SU-DHL-6 (cell line): ENCODE measurements at regions not wholly inside any gene's neighbourhood (a gene's known extent, or its start where the extent isn't known, plus 50 kb on each side); places are given as distances from the start of the nearest gene placed in this dataset.

ENCODE experiments used
- H2AFZ ChIP-seq: fragments of 200-600 bp; sonication (generic); 2 replicates; pipeline ENCODE4 v1.6.1; 2014; ENCODE audit warnings: low read depth, mild to moderate bottlenecking, moderate library complexity, mixed read lengths, antibody characterized with exemption, low read length; ENCODE audit not compliant: severe bottlenecking
- H3F3A ChIP-seq: fragments of 200-600 bp; shearing (Covaris generic); 2 replicates; pipeline ENCODE4 v1.6.0; 2016; ENCODE audit warnings: antibody characterized with exemption, mild to moderate bottlenecking; ENCODE audit not compliant: insufficient read depth
- H3K27ac ChIP-seq: fragments of 200-600 bp; sonication (generic); 2 replicates; pipeline ENCODE4 v1.5.1; 2016; ENCODE audit warnings: low read depth, mild to moderate bottlenecking, low read length, moderate library complexity, mixed read lengths
- H3K27me3 ChIP-seq: fragments of 200-600 bp; sonication (generic), shearing (Covaris generic); 2 replicates; pipeline ENCODE4 v1.6.0; 2014; ENCODE audit warnings: mild to moderate bottlenecking, low read length
- H3K36me3 ChIP-seq: fragments of 200-600 bp; sonication (generic); 2 replicates; pipeline ENCODE4 v1.6.1; 2014; ENCODE audit warnings: mild to moderate bottlenecking, low read length, mixed read lengths
- H3K4me2 ChIP-seq: fragments of 300-600, 200-600 bp; shearing (Covaris generic), sonication (generic); 2 replicates; pipeline ENCODE4 v1.6.0; 2014; ENCODE audit warnings: low read length, low read depth, mild to moderate bottlenecking; ENCODE audit not compliant: poor library complexity, severe bottlenecking
- H3K4me3 ChIP-seq: fragments of 200-600 bp; sonication (generic); 2 replicates; pipeline ENCODE4 v1.5.1; 2014; ENCODE audit warnings: antibody characterized with exemption, low read length, mild to moderate bottlenecking, mixed read lengths; ENCODE audit not compliant: insufficient read depth, poor library complexity, severe bottlenecking
- H3K79me2 ChIP-seq: fragments of 200-600 bp; sonication (generic); 2 replicates; pipeline ENCODE4 v1.6.1; 2014; ENCODE audit warnings: mild to moderate bottlenecking, low read length, moderate library complexity; ENCODE audit not compliant: insufficient read depth
- H3K9ac ChIP-seq: fragments of 200-600 bp; sonication (generic); 2 replicates; pipeline ENCODE4 v1.7.0; 2014; ENCODE audit warnings: mild to moderate bottlenecking, low read length
- H3K9me2 ChIP-seq: fragments of 200-600 bp; sonication (generic); replicated peaks from 2 replicates; pipeline ENCODE4 v1.6.1; 2014; ENCODE audit warnings: low read length; ENCODE audit not compliant: insufficient read depth
- H3K9me3 ChIP-seq: fragments of 200-600 bp; sonication (generic); 2 replicates; pipeline ENCODE4 v1.6.1; 2014; ENCODE audit warnings: low read length, mixed read lengths; ENCODE audit not compliant: insufficient read depth
- H4K20me1 ChIP-seq: fragments of 200-600 bp; sonication (generic); 2 replicates; pipeline ENCODE4 v1.6.1; 2014; ENCODE audit warnings: low read depth, mild to moderate bottlenecking, antibody characterized with exemption, low read length, moderate library complexity, mixed read lengths
- EZH2phosphoT487 ChIP-seq: fragments of 200-600 bp; sonication (generic), shearing (Covaris generic); conservative IDR thresholded peaks from 2 replicates; pipeline ENCODE4 v1.6.1; 2018; ENCODE audit warnings: mild to moderate bottlenecking, antibody characterized with exemption, low read length, moderate library complexity, mixed read lengths
- TF ChIP-seq, protein P1 (sequence below): fragments of 200-600 bp; sonication (generic); IDR thresholded peaks from one replicate; pipeline ENCODE4 v1.5.1; 2017; ENCODE audit warnings: antibody characterized with exemption, mild to moderate bottlenecking, low read length, moderate library complexity; ENCODE audit not compliant: insufficient read depth, poor library complexity, severe bottlenecking

DNA sequence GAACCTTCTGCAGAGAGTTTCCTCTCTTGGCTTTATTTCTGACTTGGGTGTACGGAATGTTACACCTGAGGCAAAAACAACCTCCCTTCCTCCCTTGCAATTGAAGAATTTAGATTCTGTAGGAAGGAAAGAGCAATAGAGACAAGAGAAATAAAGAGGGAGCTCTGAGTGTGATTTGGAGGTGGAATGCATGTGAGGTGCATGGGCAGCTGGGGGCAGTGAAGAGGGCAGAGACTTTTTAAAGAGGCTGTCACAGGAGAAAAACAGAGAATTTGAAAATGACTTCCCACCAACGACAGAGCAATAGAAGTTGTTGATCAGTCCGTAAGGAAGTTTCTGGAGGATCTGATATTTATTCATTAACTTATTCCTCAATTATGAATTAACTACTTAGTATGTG lies 172.0 kb upstream of the B3GALT2 start:
- Histone ChIP-seq H3K4me2 (no peak overlapping the region), H3K9ac (no peak overlapping the region), H3K27me3 (no peaks in the 10 kb centered on the region), H3K9me2 (no peaks in the 10 kb centered on the region), H3K79me2 (no peaks in the 10 kb centered on the region), H4K20me1 (no peaks in the 10 kb centered on the region), H2AFZ (peak overlapping the region; percentile 40), H3K4me3 (no peak overlapping the region), H3F3A (no peaks in the 10 kb centered on the region), H3K27ac (no peak overlapping the region), H3K36me3 (no peaks in the 10 kb centered on the region), H3K9me3 (no peaks in the 10 kb centered on the region)
- TF ChIP-seq, protein P1, sequence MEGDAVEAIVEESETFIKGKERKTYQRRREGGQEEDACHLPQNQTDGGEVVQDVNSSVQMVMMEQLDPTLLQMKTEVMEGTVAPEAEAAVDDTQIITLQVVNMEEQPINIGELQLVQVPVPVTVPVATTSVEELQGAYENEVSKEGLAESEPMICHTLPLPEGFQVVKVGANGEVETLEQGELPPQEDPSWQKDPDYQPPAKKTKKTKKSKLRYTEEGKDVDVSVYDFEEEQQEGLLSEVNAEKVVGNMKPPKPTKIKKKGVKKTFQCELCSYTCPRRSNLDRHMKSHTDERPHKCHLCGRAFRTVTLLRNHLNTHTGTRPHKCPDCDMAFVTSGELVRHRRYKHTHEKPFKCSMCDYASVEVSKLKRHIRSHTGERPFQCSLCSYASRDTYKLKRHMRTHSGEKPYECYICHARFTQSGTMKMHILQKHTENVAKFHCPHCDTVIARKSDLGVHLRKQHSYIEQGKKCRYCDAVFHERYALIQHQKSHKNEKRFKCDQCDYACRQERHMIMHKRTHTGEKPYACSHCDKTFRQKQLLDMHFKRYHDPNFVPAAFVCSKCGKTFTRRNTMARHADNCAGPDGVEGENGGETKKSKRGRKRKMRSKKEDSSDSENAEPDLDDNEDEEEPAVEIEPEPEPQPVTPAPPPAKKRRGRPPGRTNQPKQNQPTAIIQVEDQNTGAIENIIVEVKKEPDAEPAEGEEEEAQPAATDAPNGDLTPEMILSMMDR: no peak

- Histone ChIP-seq H3K9ac (no peak overlapping the region), H3K36me3 (no peaks in the 10 kb centered on the region), H3K79me2 (no peaks in the 10 kb centered on the region), H3K9me3 (no peaks in the 10 kb centered on the region), H3K27ac (no peak overlapping the region), H3K4me3 (no peak overlapping the region), H3K9me2 (no peaks in the 10 kb centered on the region), H3K4me2 (no peak overlapping the region), H3F3A (no peaks in the 10 kb centered on the region), H2AFZ (no peak overlapping the region), H3K27me3 (no peaks in the 10 kb centered on the region), H4K20me1 (no peaks in the 10 kb centered on the region)
- TF ChIP-seq EZH2phosphoT487: no peak
- TF ChIP-seq, protein P1: no peak
Observed at GRCh38 chr1:193356249-193356648, 169.8 kb upstream of the B3GALT2 start.

DNA sequence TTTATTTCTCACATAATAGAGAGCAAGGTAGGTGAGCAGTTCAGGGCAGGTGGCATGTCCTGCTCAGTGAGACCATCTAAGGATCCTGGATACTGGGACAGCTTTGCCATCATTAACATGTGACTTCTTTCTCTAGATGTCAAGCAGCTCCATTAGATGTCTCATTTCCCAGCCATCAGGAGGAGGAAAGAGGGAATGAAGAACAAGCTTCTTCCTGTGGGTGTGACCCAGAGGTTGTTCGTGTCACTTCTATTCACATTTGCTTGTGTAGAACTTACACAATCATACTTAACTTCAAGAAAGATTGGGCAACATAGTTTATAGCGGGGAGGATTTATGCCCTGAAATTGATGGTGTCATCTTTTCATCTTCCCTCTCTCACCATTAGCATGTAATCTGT lies 169.2 kb upstream of the B3GALT2 start:
- H2AFZ ChIP-seq: no peak overlapping the region
- no peak overlapping the region for H3K9ac ChIP-seq
- H3K4me2 ChIP-seq: no peak overlapping the region
- H3K36me3 ChIP-seq: no peaks in the 10 kb centered on the region
- no peaks in the 10 kb centered on the region for H4K20me1 ChIP-seq
- TF ChIP-seq, protein P1: no peak
- TF ChIP-seq EZH2phosphoT487: no peak
- H3K9me2 ChIP-seq: no peaks in the 10 kb centered on the region
- no peak overlapping the region for H3K4me3 ChIP-seq
- H3K27me3 ChIP-seq: no peaks in the 10 kb centered on the region
- H3K79me2 ChIP-seq: no peaks in the 10 kb centered on the region
- H3K9me3 ChIP-seq: no peaks in the 10 kb centered on the region
- no peak overlapping the region for H3K27ac ChIP-seq
- no peaks in the 10 kb centered on the region for H3F3A ChIP-seq

DNA sequence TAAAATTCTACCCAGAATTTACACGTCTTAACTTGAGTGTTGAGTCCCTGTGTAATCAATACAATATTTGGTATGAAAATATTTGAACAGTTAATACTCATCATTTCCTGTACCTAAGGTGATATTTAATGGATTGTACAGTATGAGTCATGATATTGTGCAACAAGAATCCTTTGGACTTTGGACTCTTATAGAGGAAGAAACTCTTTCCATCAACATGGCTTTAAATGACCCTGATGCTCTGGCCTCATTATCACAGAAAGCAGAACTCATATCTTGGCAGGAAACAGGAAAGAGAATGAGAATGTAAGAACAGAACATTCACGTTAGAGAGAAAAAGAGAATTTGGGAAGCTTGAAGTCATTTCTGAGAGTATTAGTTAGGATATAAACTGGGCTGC lies 168.8 kb upstream of the B3GALT2 start:
- no peaks in the 10 kb centered on the region for H3K36me3 ChIP-seq
- H3K4me3 ChIP-seq: no peak overlapping the region
- H2AFZ ChIP-seq: no peak overlapping the region
- H3K9me3 ChIP-seq: no peaks in the 10 kb centered on the region
- H3K79me2 ChIP-seq: no peaks in the 10 kb centered on the region
- H3K4me2 ChIP-seq: no peak overlapping the region
- H3K27ac ChIP-seq: no peak overlapping the region
- H3K9me2 ChIP-seq: no peaks in the 10 kb centered on the region
- H3F3A ChIP-seq: no peaks in the 10 kb centered on the region
- H3K9ac ChIP-seq: no peak overlapping the region
- H4K20me1 ChIP-seq: no peaks in the 10 kb centered on the region
- TF ChIP-seq, protein P1: no peak
- TF ChIP-seq EZH2phosphoT487: no peak
- no peaks in the 10 kb centered on the region for H3K27me3 ChIP-seq
